Coronary artery (tissue), 2 donors: ENCODE measurements at regions not wholly inside any gene's neighbourhood (a gene's known extent, or its start where the extent isn't known, plus 50 kb on each side); places are given as distances from the start of the nearest gene placed in this dataset.

Source experiments
- DNase-seq: peaks from one replicate; pipeline ENCODE4 v3.0.0-alpha.2; 2017; ENCODE audit warnings: low spot score
- H3K27ac ChIP-seq, 2 donors: fragments of 200-600 bp; sonication (generic); one replicate each; pipeline ENCODE4 v1.5.1; 2016 to 2019
- H3K4me3 ChIP-seq: fragments of 200-600 bp; sonication (generic); 2 replicates; pipeline ENCODE4 v1.5.1; 2016; ENCODE audit warnings: mild to moderate bottlenecking, moderate library complexity
- TF ChIP-seq, protein P1 (sequence below): fragments of 200-600 bp; sonication (generic); IDR thresholded peaks from one replicate; pipeline ENCODE4 v1.5.1; 2019; ENCODE audit warnings: antibody characterized with exemption

DNA sequence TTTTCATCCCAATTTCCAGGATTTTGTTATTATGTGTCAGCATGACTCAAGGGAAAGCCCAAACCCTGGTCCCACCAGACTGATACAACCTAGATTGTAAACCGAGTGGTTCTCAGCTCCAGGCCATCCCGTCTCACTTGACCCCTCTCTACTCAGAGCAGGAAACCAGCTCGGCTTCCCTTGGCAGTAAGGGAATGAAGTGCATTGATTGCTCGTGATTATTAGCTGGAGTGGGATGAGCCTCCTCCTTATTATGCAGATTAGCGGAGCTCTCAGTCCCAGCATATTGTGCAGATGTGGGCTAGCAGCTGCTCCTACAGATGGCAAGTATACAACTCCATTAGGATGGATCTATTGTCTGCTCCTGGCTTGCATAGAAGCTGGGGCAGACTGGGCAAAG is 167.6 kb downstream of the LNPK start:
- no peak overlapping the region for H3K4me3 ChIP-seq
- no peak for DNase-seq

DNA sequence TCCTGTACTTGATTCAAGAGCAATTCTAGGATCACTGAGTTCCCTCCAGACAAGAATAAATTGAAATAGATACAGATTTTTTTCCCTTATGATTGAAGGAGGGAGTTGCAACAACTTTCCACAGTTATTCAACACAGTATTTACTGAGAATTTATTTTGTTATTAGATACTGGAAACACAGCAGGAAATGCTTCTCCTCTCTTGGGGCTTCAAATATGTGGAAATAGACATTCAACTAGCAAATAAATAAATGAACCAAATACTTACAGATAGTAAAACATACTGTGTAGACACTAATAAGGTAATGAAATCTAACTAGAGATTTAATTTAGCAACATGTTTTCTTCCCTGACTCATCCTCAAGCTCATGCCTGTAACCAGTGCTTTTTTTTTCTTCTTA is 169.2 kb downstream of the LNPK start:
- TF ChIP-seq, protein P1, sequence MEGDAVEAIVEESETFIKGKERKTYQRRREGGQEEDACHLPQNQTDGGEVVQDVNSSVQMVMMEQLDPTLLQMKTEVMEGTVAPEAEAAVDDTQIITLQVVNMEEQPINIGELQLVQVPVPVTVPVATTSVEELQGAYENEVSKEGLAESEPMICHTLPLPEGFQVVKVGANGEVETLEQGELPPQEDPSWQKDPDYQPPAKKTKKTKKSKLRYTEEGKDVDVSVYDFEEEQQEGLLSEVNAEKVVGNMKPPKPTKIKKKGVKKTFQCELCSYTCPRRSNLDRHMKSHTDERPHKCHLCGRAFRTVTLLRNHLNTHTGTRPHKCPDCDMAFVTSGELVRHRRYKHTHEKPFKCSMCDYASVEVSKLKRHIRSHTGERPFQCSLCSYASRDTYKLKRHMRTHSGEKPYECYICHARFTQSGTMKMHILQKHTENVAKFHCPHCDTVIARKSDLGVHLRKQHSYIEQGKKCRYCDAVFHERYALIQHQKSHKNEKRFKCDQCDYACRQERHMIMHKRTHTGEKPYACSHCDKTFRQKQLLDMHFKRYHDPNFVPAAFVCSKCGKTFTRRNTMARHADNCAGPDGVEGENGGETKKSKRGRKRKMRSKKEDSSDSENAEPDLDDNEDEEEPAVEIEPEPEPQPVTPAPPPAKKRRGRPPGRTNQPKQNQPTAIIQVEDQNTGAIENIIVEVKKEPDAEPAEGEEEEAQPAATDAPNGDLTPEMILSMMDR = no peak
- no peak for DNase-seq
- no peak overlapping the region for H3K27ac ChIP-seq
- H3K4me3 ChIP-seq = no peak overlapping the region

More for the DNA sequence above, 167.6 kb downstream of the LNPK start:
- TF ChIP-seq, protein P1 = no peak
- no peak overlapping the region for H3K27ac ChIP-seq

DNA sequence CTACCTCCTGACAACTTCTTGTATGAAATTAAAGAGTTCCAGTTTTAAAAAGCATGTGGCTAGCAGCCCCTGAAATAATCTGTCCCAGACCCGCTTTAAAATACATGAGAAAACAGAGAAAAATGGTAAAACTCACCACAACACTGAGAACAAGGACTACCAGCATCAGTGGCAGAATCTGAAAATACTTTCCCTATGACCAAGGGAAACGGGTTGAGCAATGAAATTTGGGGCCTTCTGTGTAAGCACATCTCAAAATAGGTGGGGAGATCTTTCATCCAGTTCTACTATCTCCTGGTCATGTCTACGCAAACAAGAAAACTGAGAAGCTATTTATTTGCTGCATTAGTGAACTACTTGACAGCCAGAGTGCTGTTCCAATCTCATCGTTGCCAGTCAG is 172.3 kb downstream of the LNPK start:
- DNase-seq = no peak
- H3K4me3 ChIP-seq = no peak overlapping the region
- TF ChIP-seq, protein P1 = no peak
- H3K27ac ChIP-seq = no peak overlapping the region

DNA sequence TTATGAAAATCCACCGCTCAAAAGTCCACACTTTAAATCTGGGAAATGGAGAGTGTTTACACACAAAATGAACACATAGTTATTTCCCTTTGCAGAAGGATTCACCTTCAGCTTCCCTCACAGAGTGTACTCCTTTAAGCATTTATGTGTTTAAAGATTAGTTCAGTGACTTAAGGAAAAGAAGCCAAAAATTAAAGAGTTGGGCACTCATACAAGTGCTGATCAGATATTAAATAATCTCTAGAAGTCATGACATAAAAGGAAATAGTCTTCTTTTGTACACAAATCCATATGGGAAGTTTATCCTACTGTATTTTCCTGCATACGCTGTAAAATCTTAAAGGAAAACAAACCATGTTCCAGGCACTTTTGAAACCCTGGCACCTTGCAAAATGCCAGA is 174.2 kb downstream of the LNPK start:
- DNase-seq = no peak

DNA sequence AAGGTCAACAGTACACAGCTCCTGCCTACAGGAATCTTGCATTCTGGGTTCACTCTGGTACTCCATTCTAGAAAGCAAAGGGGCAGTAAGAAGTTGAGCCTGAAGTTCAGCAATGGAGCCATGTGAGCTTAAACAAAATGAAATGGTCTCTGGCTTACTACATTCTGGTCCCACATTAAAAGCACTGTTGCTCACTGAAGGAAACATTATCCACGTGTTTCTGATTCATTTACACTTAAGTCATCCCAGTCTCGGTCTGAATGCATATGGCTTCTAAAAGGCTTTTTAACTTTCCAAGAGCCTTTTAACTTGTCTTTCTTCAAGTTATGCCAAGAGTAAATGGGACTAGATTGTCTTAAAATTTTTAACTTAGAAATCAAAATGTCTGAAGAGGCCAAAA is 177.8 kb downstream of the LNPK start:
- DNase-seq = no peak
- no peak overlapping the region for H3K4me3 ChIP-seq
- TF ChIP-seq, protein P1 = no peak
- no peak overlapping the region for H3K27ac ChIP-seq

More for the DNA sequence above, 174.2 kb downstream of the LNPK start:
- no peak overlapping the region for H3K4me3 ChIP-seq
- no peak overlapping the region for H3K27ac ChIP-seq
- TF ChIP-seq, protein P1 = no peak

DNA sequence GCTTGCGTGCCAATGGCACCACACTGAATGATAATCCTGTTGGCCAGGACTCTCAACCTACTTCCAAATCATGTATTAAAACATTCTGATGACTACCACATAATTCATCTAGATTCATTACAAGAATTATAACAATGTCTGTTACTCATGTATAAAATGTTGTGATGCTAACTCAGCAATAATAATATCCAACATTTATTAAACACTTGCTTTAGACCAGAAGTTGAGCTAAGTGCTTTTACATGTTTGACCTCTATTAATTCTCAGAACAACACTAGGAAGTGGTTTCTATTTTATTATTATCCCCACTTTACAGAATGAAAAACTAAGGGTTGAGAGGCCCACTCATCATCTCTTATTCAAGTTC is 178.4 kb downstream of the LNPK start:
- DNase-seq = no peak
- no peak overlapping the region for H3K4me3 ChIP-seq
- no peak overlapping the region for H3K27ac ChIP-seq
- TF ChIP-seq, protein P1 = no peak

DNA sequence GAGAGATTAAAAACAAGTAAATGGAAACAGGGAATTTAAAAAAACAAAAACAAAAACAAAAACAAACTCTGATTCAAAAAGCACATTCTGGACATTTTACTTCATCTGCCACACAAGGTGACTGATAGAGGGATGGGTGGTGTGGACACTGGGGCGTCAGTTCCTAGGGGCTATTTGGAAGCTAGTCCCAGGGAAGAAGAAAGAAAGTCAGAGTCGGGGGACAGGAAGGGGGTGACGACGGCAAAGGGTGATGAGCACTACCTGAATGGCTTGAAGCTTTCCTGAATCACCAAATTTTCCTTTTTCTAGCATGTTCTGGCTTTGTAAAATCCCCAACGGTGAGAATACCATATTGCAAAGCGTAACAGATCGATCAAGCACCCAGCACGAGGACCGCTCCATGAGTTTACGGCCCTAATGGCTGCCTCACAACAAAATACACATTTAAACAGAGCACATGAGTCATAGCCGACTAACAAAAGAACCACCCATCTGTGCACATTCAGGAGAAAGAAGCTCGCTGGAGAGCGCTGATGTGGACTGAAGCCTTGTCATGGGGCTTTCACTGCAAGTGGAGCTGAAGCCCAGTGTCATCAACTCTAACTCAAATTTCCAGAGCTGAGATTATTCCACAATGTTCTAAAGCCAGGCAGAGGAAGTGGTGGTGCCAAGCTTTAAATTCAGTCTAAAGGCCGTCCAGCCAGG is 178.9 kb downstream of the LNPK start:
- TF ChIP-seq, protein P1 = no peak
- H3K27ac ChIP-seq = no peak overlapping the region
- H3K4me3 ChIP-seq = no peak overlapping the region
- no peak for DNase-seq
